ENCODE measurements at regions not wholly inside any gene's neighbourhood (a gene's known extent, or its start where the extent isn't known, plus 50 kb on each side); places are given as distances from the start of the nearest gene placed in this dataset.

DNA sequence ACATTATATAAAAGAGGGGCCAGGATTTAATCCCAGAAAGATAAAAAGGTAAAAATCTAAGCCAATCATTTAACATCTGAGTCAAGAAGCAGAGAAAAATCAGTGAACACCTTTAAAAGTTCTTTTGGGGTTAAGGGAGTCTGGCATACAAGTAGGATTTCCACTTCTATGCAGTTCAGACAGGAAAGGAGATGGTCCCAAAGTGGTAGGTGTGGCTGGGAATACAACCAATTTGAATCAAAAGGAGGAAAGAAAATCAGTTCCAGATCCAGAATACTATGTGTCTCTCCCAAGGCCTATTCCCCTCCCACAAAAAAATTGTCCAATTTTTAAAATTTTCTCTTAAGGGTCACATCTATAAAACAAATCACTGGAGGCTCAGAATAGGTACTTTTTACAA is 167.4 kb downstream of the PHLDA1 start:
- no peak overlapping the region for H3K4me3 ChIP-seq (ENCODE audit: low read depth, low read length)
- ChIA-PET POLR2A (no interaction called here), CTCF (no interaction called here)
- no peaks in the 10 kb centered on the region for H3K4me1 ChIP-seq (ENCODE audit: control insufficient read depth, insufficient read depth, low read length)
- TF ChIP-seq MEIS1 (CRISPR knock-in tag; IDR thresholded peaks at IDR 0.05; ENCODE audit: borderline replicate concordance), result no peak
- TF ChIP-seq WT1 (tag by site-specific recombination; IDR thresholded peaks at IDR 0.05), result no peak
- TF ChIP-seq, protein P1, sequence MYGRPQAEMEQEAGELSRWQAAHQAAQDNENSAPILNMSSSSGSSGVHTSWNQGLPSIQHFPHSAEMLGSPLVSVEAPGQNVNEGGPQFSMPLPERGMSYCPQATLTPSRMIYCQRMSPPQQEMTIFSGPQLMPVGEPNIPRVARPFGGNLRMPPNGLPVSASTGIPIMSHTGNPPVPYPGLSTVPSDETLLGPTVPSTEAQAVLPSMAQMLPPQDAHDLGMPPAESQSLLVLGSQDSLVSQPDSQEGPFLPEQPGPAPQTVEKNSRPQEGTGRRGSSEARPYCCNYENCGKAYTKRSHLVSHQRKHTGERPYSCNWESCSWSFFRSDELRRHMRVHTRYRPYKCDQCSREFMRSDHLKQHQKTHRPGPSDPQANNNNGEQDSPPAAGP (tag by site-specific recombination; IDR thresholded peaks at IDR 0.05), result no peak
- TF ChIP-seq KLF16 (tag by site-specific recombination; IDR thresholded peaks at IDR 0.05), result no peak
- TF ChIP-seq SCRT1 (tag by site-specific recombination; IDR thresholded peaks at IDR 0.05; ENCODE audit: borderline replicate concordance), result no peak
- TF ChIP-seq ZNF274 (IDR thresholded peaks at IDR 0.05; ENCODE audit: low read length), result no peak
- TF ChIP-seq ZNF274 (tag by site-specific recombination; IDR thresholded peaks at IDR 0.05; ENCODE audit: borderline replicate concordance), result no peak
- TF ChIP-seq KLF7 (tag by site-specific recombination; IDR thresholded peaks at IDR 0.05; ENCODE audit: borderline replicate concordance), result no peak
- TF ChIP-seq ZNF600 (tag by site-specific recombination; IDR thresholded peaks at IDR 0.05), result no peak
- no peak for TF ChIP-seq ZFP3 (tag by site-specific recombination; IDR thresholded peaks at IDR 0.05; ENCODE audit: low read depth)
- TF ChIP-seq, protein P2, sequence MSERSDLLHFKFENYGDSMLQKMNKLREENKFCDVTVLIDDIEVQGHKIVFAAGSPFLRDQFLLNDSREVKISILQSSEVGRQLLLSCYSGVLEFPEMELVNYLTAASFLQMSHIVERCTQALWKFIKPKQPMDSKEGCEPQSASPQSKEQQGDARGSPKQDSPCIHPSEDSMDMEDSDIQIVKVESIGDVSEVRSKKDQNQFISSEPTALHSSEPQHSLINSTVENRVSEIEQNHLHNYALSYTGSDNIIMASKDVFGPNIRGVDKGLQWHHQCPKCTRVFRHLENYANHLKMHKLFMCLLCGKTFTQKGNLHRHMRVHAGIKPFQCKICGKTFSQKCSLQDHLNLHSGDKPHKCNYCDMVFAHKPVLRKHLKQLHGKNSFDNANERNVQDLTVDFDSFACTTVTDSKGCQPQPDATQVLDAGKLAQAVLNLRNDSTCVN (tag by site-specific recombination; optimal IDR thresholded peaks at IDR 0.05), result no peak
- TF ChIP-seq ZNF791 (tag by site-specific recombination; IDR thresholded peaks at IDR 0.05), result no peak
- TF ChIP-seq, protein P3, sequence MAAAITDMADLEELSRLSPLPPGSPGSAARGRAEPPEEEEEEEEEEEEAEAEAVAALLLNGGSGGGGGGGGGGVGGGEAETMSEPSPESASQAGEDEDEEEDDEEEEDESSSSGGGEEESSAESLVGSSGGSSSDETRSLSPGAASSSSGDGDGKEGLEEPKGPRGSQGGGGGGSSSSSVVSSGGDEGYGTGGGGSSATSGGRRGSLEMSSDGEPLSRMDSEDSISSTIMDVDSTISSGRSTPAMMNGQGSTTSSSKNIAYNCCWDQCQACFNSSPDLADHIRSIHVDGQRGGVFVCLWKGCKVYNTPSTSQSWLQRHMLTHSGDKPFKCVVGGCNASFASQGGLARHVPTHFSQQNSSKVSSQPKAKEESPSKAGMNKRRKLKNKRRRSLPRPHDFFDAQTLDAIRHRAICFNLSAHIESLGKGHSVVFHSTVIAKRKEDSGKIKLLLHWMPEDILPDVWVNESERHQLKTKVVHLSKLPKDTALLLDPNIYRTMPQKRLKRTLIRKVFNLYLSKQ (tag by site-specific recombination; IDR thresholded peaks at IDR 0.05; ENCODE audit: borderline replicate concordance), result no peak
- no peak for TF ChIP-seq ZNF184 (tag by site-specific recombination; IDR thresholded peaks at IDR 0.05)
- no peak for TF ChIP-seq ZNF48 (tag by site-specific recombination; IDR thresholded peaks at IDR 0.05)
- TF ChIP-seq, protein P4, sequence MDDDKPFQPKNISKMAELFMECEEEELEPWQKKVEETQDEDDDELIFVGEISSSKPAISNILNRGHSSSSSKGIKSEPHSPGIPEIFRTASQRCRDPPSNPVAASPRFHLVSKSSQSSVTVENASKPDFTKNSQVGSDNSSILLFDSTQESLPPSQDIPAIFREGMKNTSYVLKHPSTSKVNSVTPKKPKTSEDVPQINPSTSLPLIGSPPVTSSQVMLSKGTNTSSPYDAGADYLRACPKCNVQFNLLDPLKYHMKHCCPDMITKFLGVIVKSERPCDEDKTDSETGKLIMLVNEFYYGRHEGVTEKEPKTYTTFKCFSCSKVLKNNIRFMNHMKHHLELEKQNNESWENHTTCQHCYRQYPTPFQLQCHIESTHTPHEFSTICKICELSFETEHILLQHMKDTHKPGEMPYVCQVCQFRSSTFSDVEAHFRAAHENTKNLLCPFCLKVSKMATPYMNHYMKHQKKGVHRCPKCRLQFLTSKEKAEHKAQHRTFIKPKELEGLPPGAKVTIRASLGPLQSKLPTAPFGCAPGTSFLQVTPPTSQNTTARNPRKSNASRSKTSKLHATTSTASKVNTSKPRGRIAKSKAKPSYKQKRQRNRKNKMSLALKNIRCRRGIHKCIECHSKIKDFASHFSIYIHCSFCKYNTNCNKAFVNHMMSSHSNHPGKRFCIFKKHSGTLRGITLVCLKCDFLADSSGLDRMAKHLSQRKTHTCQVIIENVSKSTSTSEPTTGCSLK (tag by site-specific recombination; IDR thresholded peaks at IDR 0.05), result no peak
- no peak for TF ChIP-seq MYNN (tag by site-specific recombination; IDR thresholded peaks at IDR 0.05; ENCODE audit: borderline replicate concordance)
- no peak for TF ChIP-seq ZNF560 (tag by site-specific recombination; IDR thresholded peaks at IDR 0.05; ENCODE audit: borderline replicate concordance)
- TF ChIP-seq ZNF629 (tag by site-specific recombination; IDR thresholded peaks at IDR 0.05), result no peak
- TF ChIP-seq ZNF211 (tag by site-specific recombination; IDR thresholded peaks at IDR 0.05; ENCODE audit: low read depth), result no peak
- H3K27ac ChIP-seq (ENCODE audit: extremely low read depth, low read depth, low read length), result no peak overlapping the region
- no peaks in the 10 kb centered on the region for H3K36me3 ChIP-seq (ENCODE audit: control insufficient read depth in 2 of 2, insufficient read depth in 1 of 2, low read length in 2 of 2)
- no peaks in the 10 kb centered on the region for H3K9me3 ChIP-seq (ENCODE audit: control insufficient read depth, insufficient read depth, low read depth, low read length)

DNA sequence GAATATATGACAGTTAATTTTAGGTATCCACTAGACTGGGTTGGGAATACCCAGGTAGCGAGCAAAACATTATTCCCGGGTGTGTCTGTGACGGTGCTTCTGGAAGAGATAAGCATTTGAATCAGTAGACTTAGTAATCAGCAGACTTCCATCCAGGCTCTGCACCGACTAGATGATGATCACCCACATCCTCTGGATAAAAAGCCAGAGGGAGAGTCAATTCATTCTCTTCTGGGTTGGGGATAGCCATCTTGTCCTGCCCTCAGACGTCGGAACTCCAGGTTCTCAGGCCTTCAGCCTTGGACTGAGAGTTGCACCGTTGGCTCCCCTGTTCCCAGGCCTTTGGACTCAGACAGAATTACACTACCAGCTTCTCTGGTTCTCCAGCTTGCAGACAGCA is 168.0 kb downstream of the PHLDA1 start:
- TF ChIP-seq ZNF24 (tag by site-specific recombination; IDR thresholded peaks at IDR 0.05), result no peak
- no peak for TF ChIP-seq ZNF341 (tag by site-specific recombination; IDR thresholded peaks at IDR 0.05; ENCODE audit: low read depth)
- no peak for TF ChIP-seq ZNF560 (tag by site-specific recombination; IDR thresholded peaks at IDR 0.05; ENCODE audit: borderline replicate concordance)
- TF ChIP-seq, protein P5, sequence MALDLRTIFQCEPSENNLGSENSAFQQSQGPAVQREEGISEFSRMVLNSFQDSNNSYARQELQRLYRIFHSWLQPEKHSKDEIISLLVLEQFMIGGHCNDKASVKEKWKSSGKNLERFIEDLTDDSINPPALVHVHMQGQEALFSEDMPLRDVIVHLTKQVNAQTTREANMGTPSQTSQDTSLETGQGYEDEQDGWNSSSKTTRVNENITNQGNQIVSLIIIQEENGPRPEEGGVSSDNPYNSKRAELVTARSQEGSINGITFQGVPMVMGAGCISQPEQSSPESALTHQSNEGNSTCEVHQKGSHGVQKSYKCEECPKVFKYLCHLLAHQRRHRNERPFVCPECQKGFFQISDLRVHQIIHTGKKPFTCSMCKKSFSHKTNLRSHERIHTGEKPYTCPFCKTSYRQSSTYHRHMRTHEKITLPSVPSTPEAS (tag by site-specific recombination; IDR thresholded peaks at IDR 0.05), result no peak
- TF ChIP-seq ZNF211 (tag by site-specific recombination; IDR thresholded peaks at IDR 0.05; ENCODE audit: low read depth), result no peak
- no peak for TF ChIP-seq ZXDB (tag by site-specific recombination; IDR thresholded peaks at IDR 0.05)
- TF ChIP-seq, protein P6, sequence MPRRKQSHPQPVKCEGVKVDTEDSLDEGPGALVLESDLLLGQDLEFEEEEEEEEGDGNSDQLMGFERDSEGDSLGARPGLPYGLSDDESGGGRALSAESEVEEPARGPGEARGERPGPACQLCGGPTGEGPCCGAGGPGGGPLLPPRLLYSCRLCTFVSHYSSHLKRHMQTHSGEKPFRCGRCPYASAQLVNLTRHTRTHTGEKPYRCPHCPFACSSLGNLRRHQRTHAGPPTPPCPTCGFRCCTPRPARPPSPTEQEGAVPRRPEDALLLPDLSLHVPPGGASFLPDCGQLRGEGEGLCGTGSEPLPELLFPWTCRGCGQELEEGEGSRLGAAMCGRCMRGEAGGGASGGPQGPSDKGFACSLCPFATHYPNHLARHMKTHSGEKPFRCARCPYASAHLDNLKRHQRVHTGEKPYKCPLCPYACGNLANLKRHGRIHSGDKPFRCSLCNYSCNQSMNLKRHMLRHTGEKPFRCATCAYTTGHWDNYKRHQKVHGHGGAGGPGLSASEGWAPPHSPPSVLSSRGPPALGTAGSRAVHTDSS (tag by site-specific recombination; IDR thresholded peaks at IDR 0.05), result no peak
- TF ChIP-seq REPIN1 (tag by site-specific recombination; IDR thresholded peaks at IDR 0.05; ENCODE audit: low read depth), result no peak
- no peak for TF ChIP-seq HOXC10 (CRISPR knock-in tag; IDR thresholded peaks at IDR 0.05)
- ChIA-PET POLR2A (no interaction called here), CTCF (no interaction called here)
- H3K27ac ChIP-seq (ENCODE audit: extremely low read depth, low read depth, low read length), result no peak overlapping the region
- H3K4me3 ChIP-seq (ENCODE audit: low read depth, low read length), result no peak overlapping the region
- H3K9me3 ChIP-seq (ENCODE audit: control insufficient read depth, insufficient read depth, low read depth, low read length), result no peaks in the 10 kb centered on the region
- no peaks in the 10 kb centered on the region for H3K36me3 ChIP-seq (ENCODE audit: control insufficient read depth in 2 of 2, insufficient read depth in 1 of 2, low read length in 2 of 2)
- no peaks in the 10 kb centered on the region for H3K4me1 ChIP-seq (ENCODE audit: control insufficient read depth, insufficient read depth, low read length)
